WTC11 (cell line): ENCODE measurements at regions not wholly inside any gene's neighbourhood (a gene's known extent, or its start where the extent isn't known, plus 50 kb on each side); places are given as distances from the start of the nearest gene placed in this dataset.

Source experiments
- ATAC-seq: fragments of 200-7000 bp; cut with Tn5 transposase; 2 replicates; pipeline ENCODE4 v1.10.0; 2021; ENCODE audit warnings: mild to moderate bottlenecking, moderate library complexity
- CTCF ChIA-PET: fragments of 300-600 bp; sonication (Branson Sonifier 250); formaldehyde crosslinking; loops from one replicate; lab custom pipeline; 2021; ENCODE audit warnings: antibody characterized with exemption; lab: Charles Lee
- POLR2A ChIA-PET: fragments of 350-600 bp; sonication (Branson Sonifier 250); formaldehyde crosslinking; loops from one replicate; lab custom pipeline; 2021; ENCODE audit warnings: antibody characterized with exemption; lab: Charles Lee
- DNase-seq: peaks from one replicate; pipeline ENCODE4 v3.0.0; 2021; ENCODE audit warnings: low spot score
- H3K27ac Mint-ChIP-seq: 2 replicates; pipeline ENCODE4 v1.8.0; 2021; ENCODE audit warnings: mixed read lengths
- H3K27me3 Mint-ChIP-seq: 2 replicates; pipeline ENCODE4 v1.8.0; 2021; ENCODE audit warnings: low read depth, mild to moderate bottlenecking, moderate library complexity, mixed read lengths
- H3K36me3 Mint-ChIP-seq: 2 replicates; pipeline ENCODE4 v1.8.0; 2021; ENCODE audit warnings: mixed read lengths
- H3K4me1 Mint-ChIP-seq: 2 replicates; pipeline ENCODE4 v1.8.0; 2022; ENCODE audit warnings: mixed read lengths
- H3K4me3 Mint-ChIP-seq: 2 replicates; pipeline ENCODE4 v1.8.0; 2021; ENCODE audit warnings: mild to moderate bottlenecking, moderate library complexity, mixed read lengths
- H3K9me3 Mint-ChIP-seq: 2 replicates; pipeline ENCODE4 v1.8.0; 2021; ENCODE audit warnings: mixed read lengths
- CREB1 ChIP-seq: sonication (generic); formaldehyde crosslinking; IDR thresholded peaks from 2 replicates; pipeline ENCODE4 v1.8.0; 2023; ENCODE audit warnings: mild to moderate bottlenecking, missing genetic modification reagents
- CREM ChIP-seq: sonication (generic); formaldehyde crosslinking; IDR thresholded peaks from 2 replicates; pipeline ENCODE4 v1.8.1; 2022; ENCODE audit warnings: mild to moderate bottlenecking, missing genetic modification reagents, moderate library complexity
- E2F5 ChIP-seq: sonication (generic); formaldehyde crosslinking; IDR thresholded peaks from 2 replicates; pipeline ENCODE4 v1.8.1; 2022; ENCODE audit warnings: mild to moderate bottlenecking, moderate library complexity, missing genetic modification reagents
- ESRRA ChIP-seq: sonication (generic); formaldehyde crosslinking; IDR thresholded peaks from 2 replicates; pipeline ENCODE4 v1.8.1; 2022; ENCODE audit warnings: mild to moderate bottlenecking, missing genetic modification reagents, borderline replicate concordance
- FOXK1 ChIP-seq: sonication (generic); formaldehyde crosslinking; IDR thresholded peaks from 2 replicates; pipeline ENCODE4 v1.8.0; 2022; ENCODE audit warnings: mild to moderate bottlenecking, moderate library complexity, missing genetic modification reagents
- GABPB1 ChIP-seq: sonication (generic); formaldehyde crosslinking; IDR thresholded peaks from 2 replicates; pipeline ENCODE4 v1.8.1; 2023; ENCODE audit warnings: mild to moderate bottlenecking, missing genetic modification reagents
- GTF2I ChIP-seq: fragments of 250-450 bp; sonication (Bioruptor Pico); conservative IDR thresholded peaks from 2 replicates; pipeline ENCODE4 v1.4.0; 2021; ENCODE audit warnings: mild to moderate bottlenecking
- HMGA2 ChIP-seq: fragments of 250-450 bp; sonication (Bioruptor Pico); IDR thresholded peaks from 2 replicates; pipeline ENCODE4 v1.4.0; 2021; ENCODE audit warnings: mild to moderate bottlenecking, moderate library complexity
- MXD4 ChIP-seq: fragments of 250-450 bp; sonication (Bioruptor Pico); IDR thresholded peaks from 2 replicates; pipeline ENCODE4 v1.8.0; 2021; ENCODE audit warnings: mild to moderate bottlenecking, moderate library complexity, borderline replicate concordance
- MYBL2 ChIP-seq: sonication (generic); formaldehyde crosslinking; IDR thresholded peaks from 2 replicates; pipeline ENCODE4 v1.8.1; 2023; ENCODE audit warnings: mild to moderate bottlenecking, moderate library complexity, missing genetic modification reagents
- NFATC4 ChIP-seq: fragments of 250-450 bp; sonication (Bioruptor Pico); IDR thresholded peaks from 2 replicates; pipeline ENCODE4 v1.9.0; 2021; ENCODE audit warnings: mild to moderate bottlenecking
- PRDM15 ChIP-seq: sonication (generic); formaldehyde crosslinking; IDR thresholded peaks from 2 replicates; pipeline ENCODE4 v1.8.0; 2022; ENCODE audit warnings: missing genetic modification reagents
- RORB ChIP-seq: fragments of 250-450 bp; sonication (Bioruptor Pico); IDR thresholded peaks from 2 replicates; pipeline ENCODE4 v1.9.0; 2021; ENCODE audit warnings: mild to moderate bottlenecking
- SMAD3 ChIP-seq: sonication (generic); formaldehyde crosslinking; IDR thresholded peaks from 2 replicates; pipeline ENCODE4 v1.8.0; 2022; ENCODE audit warnings: missing genetic modification reagents, mild to moderate bottlenecking, borderline replicate concordance
- SP1 ChIP-seq: sonication (generic); formaldehyde crosslinking; conservative IDR thresholded peaks from 2 replicates; pipeline ENCODE4 v1.8.1; 2022; ENCODE audit warnings: missing genetic modification reagents
- TEAD1 ChIP-seq: sonication (generic); formaldehyde crosslinking; IDR thresholded peaks from 2 replicates; pipeline ENCODE4 v1.8.0; 2022; ENCODE audit warnings: mild to moderate bottlenecking, missing genetic modification reagents
- ZBTB21 ChIP-seq: sonication (generic); formaldehyde crosslinking; IDR thresholded peaks from 2 replicates; pipeline ENCODE4 v1.8.1; 2023; ENCODE audit warnings: mild to moderate bottlenecking, missing genetic modification reagents, borderline replicate concordance
- ZNF219 ChIP-seq: sonication (generic); formaldehyde crosslinking; IDR thresholded peaks from 2 replicates; pipeline ENCODE4 v1.8.0; 2023; ENCODE audit warnings: missing genetic modification reagents, mild to moderate bottlenecking, borderline replicate concordance
- ZNF317 ChIP-seq: sonication (generic); formaldehyde crosslinking; IDR thresholded peaks from 2 replicates; pipeline ENCODE4 v1.8.1; 2023; ENCODE audit warnings: low read depth, mild to moderate bottlenecking, moderate library complexity, missing genetic modification reagents, borderline replicate concordance
- ZNF416 ChIP-seq: fragments of 250-450 bp; sonication (Bioruptor Pico); IDR thresholded peaks from 2 replicates; pipeline ENCODE4 v1.9.0; 2021; ENCODE audit warnings: mild to moderate bottlenecking, inconsistent platforms
- ZNF512 ChIP-seq: sonication (generic); formaldehyde crosslinking; IDR thresholded peaks from 2 replicates; pipeline ENCODE4 v1.8.1; 2022; ENCODE audit warnings: missing genetic modification reagents, borderline replicate concordance
- TF ChIP-seq, protein P1 (sequence below): sonication (generic); formaldehyde crosslinking; conservative IDR thresholded peaks from 2 replicates; pipeline ENCODE4 v1.8.1; 2023; ENCODE audit warnings: mild to moderate bottlenecking, low read depth, missing genetic modification reagents, moderate library complexity

- ChIA-PET CTCF (interaction anchor here (1.1 to 5.0 kb wide), 6 partner anchors 17 to 144 kb away, joined by 3 to 118 read pairs (median 5); no protein-coding TSS in a partner anchor), POLR2A (no interaction called here)
- ATAC-seq (no peak), DNase-seq (no peak)
- H3K9me3 Mint-ChIP-seq: peaks cover 6% of the 10 kb centered on the region; the same call in 1 of the 2 replicates
- H3K27me3 Mint-ChIP-seq: no peaks in the 10 kb centered on the region
- no peak overlapping the region for H3K27ac Mint-ChIP-seq
- no peaks in the 10 kb centered on the region for H3K36me3 Mint-ChIP-seq
- peaks cover 30% of the 10 kb centered on the region for H3K4me1 Mint-ChIP-seq
- no peak overlapping the region for H3K4me3 Mint-ChIP-seq
- no peak for TF ChIP-seq RORB
- no peak for TF ChIP-seq SP1 (CRISPR knock-in tag)
- no peak for TF ChIP-seq GABPB1
- no peak for TF ChIP-seq PRDM15 (CRISPR knock-in tag)
- TF ChIP-seq FOXK1 (CRISPR knock-in tag): no peak
- TF ChIP-seq MXD4 (CRISPR knock-in tag): no peak
- no peak for TF ChIP-seq SMAD3
- no peak for TF ChIP-seq E2F5 (CRISPR knock-in tag)
- TF ChIP-seq HMGA2 (CRISPR knock-in tag): no peak
- TF ChIP-seq, all 79 proteins: peak for 0
Observed at GRCh38 chr2:16612490-16612889, 53.1 kb downstream of the CYRIA start.

- TF ChIP-seq ESRRA (CRISPR knock-in tag): no peak
- no peak for TF ChIP-seq FOXK1 (CRISPR knock-in tag)
- no peak for TF ChIP-seq GTF2I
- no peak for TF ChIP-seq ZNF512 (CRISPR knock-in tag)
- no peak for TF ChIP-seq ZNF416 (CRISPR knock-in tag)
- no peak for TF ChIP-seq TEAD1 (CRISPR knock-in tag)
- TF ChIP-seq CREM (CRISPR knock-in tag): no peak
- TF ChIP-seq GABPB1: no peak
- TF ChIP-seq E2F5 (CRISPR knock-in tag): no peak
- TF ChIP-seq MYBL2 (CRISPR knock-in tag): no peak
- TF ChIP-seq ZNF317 (CRISPR knock-in tag): no peak
- TF ChIP-seq NFATC4 (CRISPR knock-in tag): no peak
- no peak for TF ChIP-seq CREB1 (CRISPR knock-in tag)
- TF ChIP-seq, protein P1, sequence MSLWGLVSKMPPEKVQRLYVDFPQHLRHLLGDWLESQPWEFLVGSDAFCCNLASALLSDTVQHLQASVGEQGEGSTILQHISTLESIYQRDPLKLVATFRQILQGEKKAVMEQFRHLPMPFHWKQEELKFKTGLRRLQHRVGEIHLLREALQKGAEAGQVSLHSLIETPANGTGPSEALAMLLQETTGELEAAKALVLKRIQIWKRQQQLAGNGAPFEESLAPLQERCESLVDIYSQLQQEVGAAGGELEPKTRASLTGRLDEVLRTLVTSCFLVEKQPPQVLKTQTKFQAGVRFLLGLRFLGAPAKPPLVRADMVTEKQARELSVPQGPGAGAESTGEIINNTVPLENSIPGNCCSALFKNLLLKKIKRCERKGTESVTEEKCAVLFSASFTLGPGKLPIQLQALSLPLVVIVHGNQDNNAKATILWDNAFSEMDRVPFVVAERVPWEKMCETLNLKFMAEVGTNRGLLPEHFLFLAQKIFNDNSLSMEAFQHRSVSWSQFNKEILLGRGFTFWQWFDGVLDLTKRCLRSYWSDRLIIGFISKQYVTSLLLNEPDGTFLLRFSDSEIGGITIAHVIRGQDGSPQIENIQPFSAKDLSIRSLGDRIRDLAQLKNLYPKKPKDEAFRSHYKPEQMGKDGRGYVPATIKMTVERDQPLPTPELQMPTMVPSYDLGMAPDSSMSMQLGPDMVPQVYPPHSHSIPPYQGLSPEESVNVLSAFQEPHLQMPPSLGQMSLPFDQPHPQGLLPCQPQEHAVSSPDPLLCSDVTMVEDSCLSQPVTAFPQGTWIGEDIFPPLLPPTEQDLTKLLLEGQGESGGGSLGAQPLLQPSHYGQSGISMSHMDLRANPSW (CRISPR knock-in tag): no peak
- no peak for TF ChIP-seq ZNF219 (CRISPR knock-in tag)
- no peak for TF ChIP-seq ZBTB21 (CRISPR knock-in tag)
- TF ChIP-seq RORB: no peak
- TF ChIP-seq, all 79 proteins: peak for 0
- Mint-ChIP-seq H3K4me1 (peaks cover 24% of the 10 kb centered on the region), H3K36me3 (no peaks in the 10 kb centered on the region), H3K27ac (no peak overlapping the region), H3K4me3 (no peak overlapping the region), H3K27me3 (no peaks in the 10 kb centered on the region), H3K9me3 (peaks cover 6% of the 10 kb centered on the region; the same call in 1 of the 2 replicates)
- ChIA-PET POLR2A (no interaction called here), CTCF (interaction anchor here (0.7 to 1.9 kb wide), 12 partner anchors 8 to 162 kb away, joined by 3 to 44 read pairs (median 6); no protein-coding TSS in a partner anchor)
- ATAC-seq (no peak), DNase-seq (no peak)
Observed at GRCh38 chr2:16609786-16610185, 55.8 kb downstream of the CYRIA start.
